HepG2 (cell line): ENCODE measurements at regions not wholly inside any gene's neighbourhood (a gene's known extent, or its start where the extent isn't known, plus 50 kb on each side); places are given as distances from the start of the nearest gene placed in this dataset.

Source experiments
- ATAD3A ChIP-seq: sonication (generic); formaldehyde crosslinking; IDR thresholded peaks from 2 replicates; pipeline ENCODE4 v1.4.0; 2020; ENCODE audit warnings: missing genetic modification reagents
- CHCHD3 ChIP-seq: sonication (generic); formaldehyde crosslinking; IDR thresholded peaks from 2 replicates; pipeline ENCODE4 v1.8.0; 2022; ENCODE audit warnings: mild to moderate bottlenecking, missing genetic modification reagents, moderate library complexity
- GLI4 ChIP-seq: sonication (generic); formaldehyde crosslinking; IDR thresholded peaks from 2 replicates; pipeline ENCODE4 v1.5.1; 2020; ENCODE audit warnings: missing genetic modification reagents, mild to moderate bottlenecking, moderate library complexity, borderline replicate concordance
- LCORL ChIP-seq, 2 experiments: fragments of 450-650 bp in 1 of 2; sonication (generic) in 1 of 2; formaldehyde crosslinking in 1 of 2; IDR thresholded peaks; 2 replicates each; pipeline versions ENCODE4 v1.5.0 to v1.6.1; 2017 to 2020; ENCODE audit warnings: antibody characterized with exemption in 1 of 2, missing genetic modification reagents in 1 of 2
- MYNN ChIP-seq: sonication (generic); formaldehyde crosslinking; IDR thresholded peaks from 2 replicates; pipeline ENCODE4 v1.4.0; 2020; ENCODE audit warnings: mild to moderate bottlenecking, low read depth, missing genetic modification reagents
- NR2F1 ChIP-seq, 2 experiments: fragments of 450-650 bp in 1 of 2; formaldehyde crosslinking in 1 of 2; IDR thresholded peaks; 2 replicates each; pipeline versions ENCODE4 v1.5.0 to v1.6.1; 2016 to 2020; ENCODE audit warnings: mild to moderate bottlenecking in 1 of 2, missing compliant biosample characterization in 1 of 2, missing genetic modification reagents in 1 of 2, moderate library complexity in 1 of 2
- NR2F2 ChIP-seq: IDR thresholded peaks from 2 replicates; pipeline ENCODE4 v1.6.1; 2012; ENCODE audit warnings: low read depth, inconsistent platforms, borderline replicate concordance
- ONECUT2 ChIP-seq: sonication (generic); formaldehyde crosslinking; IDR thresholded peaks from 2 replicates; pipeline ENCODE4 v1.4.0; 2020; ENCODE audit warnings: missing genetic modification reagents
- PRMT3 ChIP-seq: sonication (generic); formaldehyde crosslinking; IDR thresholded peaks from 2 replicates; pipeline ENCODE4 v1.8.1; 2022; ENCODE audit warnings: low read depth, mild to moderate bottlenecking, moderate library complexity, missing genetic modification reagents, borderline replicate concordance
- SOX13 ChIP-seq, 3 experiments: fragments of 450-650 bp in 1 of 3; sonication (generic) in 1 of 3; formaldehyde crosslinking in 1 of 3; IDR thresholded peaks in 2 of 3; conservative IDR thresholded peaks in 1 of 3; 2 replicates each; pipeline versions ENCODE4 v1.5.0 to v1.6.1; 2016 to 2020; ENCODE audit warnings: antibody characterized with exemption in 1 of 3, mild to moderate bottlenecking in 1 of 3, missing compliant biosample characterization in 1 of 3, missing genetic modification reagents in 1 of 3, moderate library complexity in 1 of 3
- SPEN ChIP-seq: sonication (generic); formaldehyde crosslinking; IDR thresholded peaks from 2 replicates; pipeline ENCODE4 v1.5.1; 2020; ENCODE audit warnings: low read depth, mild to moderate bottlenecking, missing genetic modification reagents
- ZKSCAN5 ChIP-seq: sonication (generic); formaldehyde crosslinking; IDR thresholded peaks from 2 replicates; pipeline ENCODE4 v1.5.1; 2020; ENCODE audit warnings: mild to moderate bottlenecking, missing genetic modification reagents
- ZMYM4 ChIP-seq: sonication (generic); formaldehyde crosslinking; IDR thresholded peaks from 2 replicates; pipeline ENCODE4 v1.8.1; 2023; ENCODE audit warnings: mild to moderate bottlenecking, missing genetic modification reagents
- ZNF33B ChIP-seq: sonication (generic); formaldehyde crosslinking; IDR thresholded peaks from 2 replicates; pipeline ENCODE4 v1.5.1; 2020; ENCODE audit warnings: mild to moderate bottlenecking, missing genetic modification reagents
- ZNF343 ChIP-seq: sonication (generic); formaldehyde crosslinking; IDR thresholded peaks from 2 replicates; pipeline ENCODE4 v1.4.0; 2020; ENCODE audit warnings: mild to moderate bottlenecking, missing genetic modification reagents
- ZNF354B ChIP-seq: sonication (generic); formaldehyde crosslinking; IDR thresholded peaks from 2 replicates; pipeline ENCODE4 v1.8.0; 2022; ENCODE audit warnings: mild to moderate bottlenecking, missing genetic modification reagents
- ZNF562 ChIP-seq: sonication (generic); formaldehyde crosslinking; IDR thresholded peaks from 2 replicates; pipeline ENCODE4 v1.8.0; 2022; ENCODE audit warnings: missing genetic modification reagents, borderline replicate concordance
- ZNF615 ChIP-seq: sonication (generic); formaldehyde crosslinking; IDR thresholded peaks from 2 replicates; pipeline ENCODE4 v1.5.0; 2020; ENCODE audit warnings: mild to moderate bottlenecking, missing genetic modification reagents, borderline replicate concordance
- ZNF629 ChIP-seq: sonication (generic); formaldehyde crosslinking; conservative IDR thresholded peaks from 2 replicates; pipeline ENCODE4 v1.5.0; 2020; ENCODE audit warnings: missing genetic modification reagents
- TF ChIP-seq, protein P1 (sequence below): IDR thresholded peaks from 2 replicates; pipeline ENCODE4 v1.6.1; 2016
- TF ChIP-seq, protein P2 (sequence below): sonication (generic); formaldehyde crosslinking; conservative IDR thresholded peaks from 2 replicates; pipeline ENCODE4 v1.8.0; 2022; ENCODE audit warnings: missing genetic modification reagents
- TF ChIP-seq, protein P3 (sequence below): sonication (generic); formaldehyde crosslinking; IDR thresholded peaks from 2 replicates; pipeline ENCODE4 v1.4.0; 2020; ENCODE audit warnings: missing genetic modification reagents, borderline replicate concordance
- TF ChIP-seq, protein P4 (sequence below): sonication (generic); formaldehyde crosslinking; IDR thresholded peaks from 2 replicates; pipeline ENCODE4 v1.9.0; 2022; ENCODE audit warnings: low read depth, missing genetic modification reagents

DNA sequence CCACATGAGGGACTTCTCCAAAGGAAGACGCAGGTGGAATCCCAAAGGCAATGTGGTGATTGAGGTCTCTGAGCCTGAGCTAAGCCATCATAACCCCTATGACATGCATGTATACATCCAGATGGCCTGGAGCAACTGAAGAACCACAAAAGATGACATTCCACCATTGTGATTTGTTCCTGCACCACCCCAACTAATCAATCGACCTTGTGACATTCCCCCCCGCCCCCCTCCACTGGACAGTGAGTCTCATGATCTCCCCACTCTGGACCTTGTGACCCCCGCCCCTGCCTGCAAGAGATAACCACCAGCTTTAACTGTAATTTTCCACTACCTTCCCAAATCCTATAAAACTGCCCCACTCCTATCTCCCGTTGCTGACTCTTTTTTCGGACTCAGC, 87.9 kb downstream of the VCPKMT start (continued):
- TF ChIP-seq SPEN (no peak), ATAD3A (CRISPR knock-in tag) (no peak), GLI4 (CRISPR knock-in tag) (no peak), NR2F1 (CRISPR knock-in tag; IDR thresholded peaks at IDR 0.05) (0 out of 4 replicates have a peak, but pooled peaks of 1 of the 2 experiments have one; percentile 22), ZNF354B (no peak), ZNF562 (CRISPR knock-in tag) (no peak), ZNF629 (CRISPR knock-in tag) (no peak), ZNF343 (CRISPR knock-in tag) (no peak), ZNF615 (CRISPR knock-in tag) (no peak), CHCHD3 (CRISPR knock-in tag) (no peak), SOX13 (IDR thresholded peaks at IDR 0.05) (no peak), SOX13 (CRISPR knock-in tag; conservative IDR thresholded peaks at IDR 0.05 in 1 of 2, IDR thresholded peaks at IDR 0.05 in 1 of 2) (peak in 1 of 2 experiments; percentile 32; a peak in 1 of 4 replicates), PRMT3 (no peak), LCORL (IDR thresholded peaks at IDR 0.05) (no peak), LCORL (CRISPR knock-in tag; IDR thresholded peaks at IDR 0.05) (no peak), ZNF33B (CRISPR knock-in tag) (no peak), ZMYM4 (CRISPR knock-in tag) (peak; percentile 62; the same call in 1 of the 2 replicates), ZKSCAN5 (CRISPR knock-in tag) (no peak), ONECUT2 (CRISPR knock-in tag) (peak; percentile 82; the same call in 1 of the 2 replicates), NR2F2 (peak; percentile 71), MYNN (no peak)
- TF ChIP-seq, protein P1, sequence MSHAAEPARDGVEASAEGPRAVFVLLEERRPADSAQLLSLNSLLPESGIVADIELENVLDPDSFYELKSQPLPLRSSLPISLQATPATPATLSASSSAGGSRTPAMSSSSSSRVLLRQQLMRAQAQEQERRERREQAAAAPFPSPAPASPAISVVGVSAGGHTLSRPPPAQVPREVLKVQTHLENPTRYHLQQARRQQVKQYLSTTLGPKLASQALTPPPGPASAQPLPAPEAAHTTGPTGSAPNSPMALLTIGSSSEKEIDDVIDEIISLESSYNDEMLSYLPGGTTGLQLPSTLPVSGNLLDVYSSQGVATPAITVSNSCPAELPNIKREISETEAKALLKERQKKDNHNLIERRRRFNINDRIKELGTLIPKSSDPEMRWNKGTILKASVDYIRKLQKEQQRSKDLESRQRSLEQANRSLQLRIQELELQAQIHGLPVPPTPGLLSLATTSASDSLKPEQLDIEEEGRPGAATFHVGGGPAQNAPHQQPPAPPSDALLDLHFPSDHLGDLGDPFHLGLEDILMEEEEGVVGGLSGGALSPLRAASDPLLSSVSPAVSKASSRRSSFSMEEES (CRISPR knock-in tag) = peak; percentile 72; the same call in 1 of the 2 replicates
- TF ChIP-seq, protein P2, sequence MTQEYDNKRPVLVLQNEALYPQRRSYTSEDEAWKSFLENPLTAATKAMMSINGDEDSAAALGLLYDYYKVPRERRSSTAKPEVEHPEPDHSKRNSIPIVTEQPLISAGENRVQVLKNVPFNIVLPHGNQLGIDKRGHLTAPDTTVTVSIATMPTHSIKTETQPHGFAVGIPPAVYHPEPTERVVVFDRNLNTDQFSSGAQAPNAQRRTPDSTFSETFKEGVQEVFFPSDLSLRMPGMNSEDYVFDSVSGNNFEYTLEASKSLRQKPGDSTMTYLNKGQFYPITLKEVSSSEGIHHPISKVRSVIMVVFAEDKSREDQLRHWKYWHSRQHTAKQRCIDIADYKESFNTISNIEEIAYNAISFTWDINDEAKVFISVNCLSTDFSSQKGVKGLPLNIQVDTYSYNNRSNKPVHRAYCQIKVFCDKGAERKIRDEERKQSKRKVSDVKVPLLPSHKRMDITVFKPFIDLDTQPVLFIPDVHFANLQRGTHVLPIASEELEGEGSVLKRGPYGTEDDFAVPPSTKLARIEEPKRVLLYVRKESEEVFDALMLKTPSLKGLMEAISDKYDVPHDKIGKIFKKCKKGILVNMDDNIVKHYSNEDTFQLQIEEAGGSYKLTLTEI (CRISPR knock-in tag) = no peak
- TF ChIP-seq, protein P3, sequence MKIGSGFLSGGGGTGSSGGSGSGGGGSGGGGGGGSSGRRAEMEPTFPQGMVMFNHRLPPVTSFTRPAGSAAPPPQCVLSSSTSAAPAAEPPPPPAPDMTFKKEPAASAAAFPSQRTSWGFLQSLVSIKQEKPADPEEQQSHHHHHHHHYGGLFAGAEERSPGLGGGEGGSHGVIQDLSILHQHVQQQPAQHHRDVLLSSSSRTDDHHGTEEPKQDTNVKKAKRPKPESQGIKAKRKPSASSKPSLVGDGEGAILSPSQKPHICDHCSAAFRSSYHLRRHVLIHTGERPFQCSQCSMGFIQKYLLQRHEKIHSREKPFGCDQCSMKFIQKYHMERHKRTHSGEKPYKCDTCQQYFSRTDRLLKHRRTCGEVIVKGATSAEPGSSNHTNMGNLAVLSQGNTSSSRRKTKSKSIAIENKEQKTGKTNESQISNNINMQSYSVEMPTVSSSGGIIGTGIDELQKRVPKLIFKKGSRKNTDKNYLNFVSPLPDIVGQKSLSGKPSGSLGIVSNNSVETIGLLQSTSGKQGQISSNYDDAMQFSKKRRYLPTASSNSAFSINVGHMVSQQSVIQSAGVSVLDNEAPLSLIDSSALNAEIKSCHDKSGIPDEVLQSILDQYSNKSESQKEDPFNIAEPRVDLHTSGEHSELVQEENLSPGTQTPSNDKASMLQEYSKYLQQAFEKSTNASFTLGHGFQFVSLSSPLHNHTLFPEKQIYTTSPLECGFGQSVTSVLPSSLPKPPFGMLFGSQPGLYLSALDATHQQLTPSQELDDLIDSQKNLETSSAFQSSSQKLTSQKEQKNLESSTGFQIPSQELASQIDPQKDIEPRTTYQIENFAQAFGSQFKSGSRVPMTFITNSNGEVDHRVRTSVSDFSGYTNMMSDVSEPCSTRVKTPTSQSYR = no peak
- TF ChIP-seq, protein P4, sequence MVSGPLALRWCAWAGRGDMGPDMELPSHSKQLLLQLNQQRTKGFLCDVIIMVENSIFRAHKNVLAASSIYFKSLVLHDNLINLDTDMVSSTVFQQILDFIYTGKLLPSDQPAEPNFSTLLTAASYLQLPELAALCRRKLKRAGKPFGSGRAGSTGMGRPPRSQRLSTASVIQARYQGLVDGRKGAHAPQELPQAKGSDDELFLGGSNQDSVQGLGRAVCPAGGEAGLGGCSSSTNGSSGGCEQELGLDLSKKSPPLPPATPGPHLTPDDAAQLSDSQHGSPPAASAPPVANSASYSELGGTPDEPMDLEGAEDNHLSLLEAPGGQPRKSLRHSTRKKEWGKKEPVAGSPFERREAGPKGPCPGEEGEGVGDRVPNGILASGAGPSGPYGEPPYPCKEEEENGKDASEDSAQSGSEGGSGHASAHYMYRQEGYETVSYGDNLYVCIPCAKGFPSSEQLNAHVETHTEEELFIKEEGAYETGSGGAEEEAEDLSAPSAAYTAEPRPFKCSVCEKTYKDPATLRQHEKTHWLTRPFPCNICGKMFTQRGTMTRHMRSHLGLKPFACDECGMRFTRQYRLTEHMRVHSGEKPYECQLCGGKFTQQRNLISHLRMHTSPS (CRISPR knock-in tag) = no peak
